GM19023 (cell line): ENCODE measurements at regions not wholly inside any gene's neighbourhood (a gene's known extent, or its start where the extent isn't known, plus 50 kb on each side); places are given as distances from the start of the nearest gene placed in this dataset.

Experiments used
- ATAC-seq: cut with Tn5 transposase; IDR thresholded peaks from one replicate; pipeline ENCODE4 v1.9.1; 2021; ENCODE audit warnings: mild to moderate bottlenecking, moderate library complexity; ENCODE audit not compliant: unreplicated experiment

GRCh38 chr12:65546528-65546927, 268.0 kb downstream of the MSRB3 start:
- ATAC-seq: no peak

DNA sequence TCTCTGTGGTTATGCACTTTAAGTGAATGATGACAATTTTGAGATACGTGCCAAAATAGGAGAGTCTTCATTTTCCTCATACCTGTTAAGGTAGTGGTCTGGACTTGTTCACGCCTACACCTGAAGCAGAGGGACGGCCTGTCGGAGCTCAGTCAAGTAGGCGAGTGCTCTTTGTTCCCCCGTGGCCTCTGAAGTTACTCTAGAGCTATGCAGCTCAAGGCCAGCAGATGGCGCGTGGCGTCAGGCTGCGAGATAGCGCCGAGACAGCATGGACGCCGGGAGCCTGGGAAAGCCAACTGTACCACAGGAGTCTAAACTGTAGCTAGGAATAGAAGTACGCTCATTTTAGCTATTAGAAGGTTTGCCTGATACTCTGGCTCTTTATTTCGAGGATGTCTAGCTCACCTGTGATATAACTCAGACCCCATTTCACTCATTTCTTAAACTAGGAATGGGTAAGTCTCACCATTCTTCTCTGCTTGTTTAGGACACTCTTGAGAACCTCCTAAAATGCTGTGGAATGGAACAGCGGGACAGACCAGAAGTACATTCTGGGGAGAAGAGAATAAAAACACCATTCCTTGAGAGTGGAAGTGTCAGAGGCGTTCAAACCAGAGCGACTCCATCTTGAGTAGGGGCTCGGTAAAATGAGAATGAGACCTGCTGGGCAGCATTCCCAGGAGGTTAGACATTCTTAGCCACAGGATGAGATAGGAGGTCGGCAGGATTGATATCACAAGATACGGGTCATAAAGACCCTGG, 267.4 kb upstream of the HMGA2 start:
- ATAC-seq: peak; percentile 99

- ATAC-seq: no peak
Measured at GRCh38 chr12:65557438-65558181, 266.7 kb upstream of the HMGA2 start.

- no peak for ATAC-seq
Measured at GRCh38 chr12:65560286-65560685, 264.0 kb upstream of the HMGA2 start.

DNA sequence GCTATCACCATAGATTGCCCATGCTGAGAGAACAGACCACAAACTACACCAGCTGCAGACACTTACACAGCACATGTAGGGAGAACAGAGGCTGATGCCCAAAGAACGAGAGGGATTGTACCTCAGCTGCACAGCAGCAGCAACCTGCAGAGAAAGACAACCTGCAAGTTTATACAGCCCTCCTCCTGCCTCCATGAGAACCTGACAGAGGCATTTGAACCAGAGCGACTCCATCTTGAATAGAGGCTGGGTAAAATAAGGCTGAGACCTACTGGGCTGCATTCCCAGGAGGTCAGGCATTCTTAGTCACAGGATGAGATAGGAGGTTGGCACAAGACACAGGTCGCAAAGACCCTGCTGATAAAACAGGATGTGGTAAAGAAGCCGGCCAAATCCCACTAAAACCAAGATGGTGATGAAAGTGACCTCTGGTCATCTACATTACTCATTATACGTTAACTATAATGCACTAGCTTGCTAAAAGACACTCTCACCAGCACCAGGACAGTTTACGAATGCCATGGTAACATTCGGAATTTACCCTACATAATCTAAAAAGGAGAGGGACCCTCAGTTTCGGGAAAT, 262.4 kb upstream of the HMGA2 start:
- no peak for ATAC-seq

GRCh38 chr12:65565601-65566560, 258.4 kb upstream of the HMGA2 start:
- no peak for ATAC-seq

- ATAC-seq: no peak
Measured at GRCh38 chr12:65566751-65567150, 257.5 kb upstream of the HMGA2 start.

GRCh38 chr12:65567820-65568219, 256.5 kb upstream of the HMGA2 start:
- no peak for ATAC-seq

GRCh38 chr12:65568517-65568916, 255.8 kb upstream of the HMGA2 start:
- ATAC-seq: no peak

GRCh38 chr12:65570451-65571130, 253.7 kb upstream of the HMGA2 start:
- no peak for ATAC-seq

DNA sequence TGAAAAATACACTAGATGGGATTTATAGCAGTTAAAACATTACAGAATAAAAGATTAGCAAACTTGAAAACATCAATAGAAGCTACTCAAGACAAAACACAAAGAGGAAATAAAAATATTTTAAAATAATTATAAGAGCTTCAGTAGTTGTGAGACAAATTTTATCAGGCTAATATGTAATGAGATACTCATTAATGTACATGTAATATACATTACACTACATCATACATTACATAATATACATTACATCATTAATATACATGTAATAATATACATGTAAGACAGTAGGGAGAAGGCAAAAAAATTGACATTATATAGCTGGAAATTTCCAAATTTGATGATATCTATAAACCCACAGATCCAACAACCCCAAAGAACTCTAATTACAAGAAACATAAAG, 249.4 kb upstream of the HMGA2 start:
- ATAC-seq: no peak

GRCh38 chr12:65584016-65584415, 240.3 kb upstream of the HMGA2 start:
- no peak for ATAC-seq

DNA sequence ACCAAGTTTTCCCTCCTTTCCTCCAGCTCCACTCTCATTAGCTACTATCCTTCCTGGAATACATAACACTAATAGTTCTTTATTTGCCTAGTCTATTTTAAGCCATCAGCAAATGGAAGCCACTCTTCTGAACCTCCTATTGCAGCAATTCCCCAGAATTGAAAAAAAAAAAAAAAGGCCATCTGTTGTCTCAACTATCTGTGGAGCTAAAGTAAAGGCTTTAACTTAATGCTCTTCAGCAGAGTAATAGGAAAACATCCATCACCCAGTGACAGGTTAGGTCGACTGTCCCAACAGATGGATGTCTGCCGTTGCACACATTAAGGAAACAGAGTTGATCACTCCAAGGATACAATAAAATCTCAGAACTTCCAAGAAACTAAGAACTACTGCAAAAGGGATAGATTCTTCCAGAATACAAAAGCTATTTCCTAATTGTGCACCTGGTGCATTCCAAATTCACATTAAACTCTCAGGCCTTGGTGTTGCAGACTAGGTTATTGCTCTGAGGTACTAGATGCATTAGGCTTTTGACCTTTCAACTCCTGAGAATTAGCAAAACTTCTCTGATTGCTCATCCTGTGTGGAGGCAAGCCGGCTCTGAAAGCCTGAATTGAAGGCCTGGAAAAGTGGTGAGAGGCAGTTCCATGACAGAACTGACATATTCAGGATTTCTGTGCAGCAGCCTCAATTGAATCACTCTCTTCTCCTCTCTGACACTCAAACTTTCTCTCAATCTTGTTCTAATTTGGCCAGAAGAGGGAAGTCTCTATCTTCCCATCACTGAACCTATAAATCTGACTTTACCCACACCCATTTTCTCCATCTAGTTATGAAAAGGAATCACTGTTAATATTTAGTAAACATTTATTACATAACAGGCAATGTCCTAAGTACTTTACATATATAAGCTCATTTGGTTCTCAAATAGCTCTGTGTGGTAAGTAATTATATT, 238.4 kb upstream of the HMGA2 start:
- ATAC-seq: no peak

DNA sequence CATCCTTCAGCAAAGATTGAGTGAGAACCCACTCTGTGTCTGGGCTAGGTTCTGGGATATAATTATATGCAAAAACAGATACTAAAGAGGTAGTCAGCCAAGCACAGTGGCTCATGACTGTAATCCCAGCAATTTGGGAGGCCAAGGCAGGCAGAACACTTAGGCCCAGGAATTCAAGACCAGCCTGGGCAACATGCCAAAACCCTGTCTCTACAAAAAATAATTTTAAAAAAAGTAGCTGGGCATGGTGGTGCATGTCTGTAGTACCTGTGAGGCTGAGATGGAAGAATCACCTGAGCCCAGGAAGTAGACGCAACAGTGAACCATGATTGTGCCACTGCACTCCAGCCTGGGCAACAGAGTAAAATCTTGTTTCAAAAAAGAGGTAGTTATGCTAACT, 237.5 kb upstream of the HMGA2 start:
- no peak for ATAC-seq

DNA sequence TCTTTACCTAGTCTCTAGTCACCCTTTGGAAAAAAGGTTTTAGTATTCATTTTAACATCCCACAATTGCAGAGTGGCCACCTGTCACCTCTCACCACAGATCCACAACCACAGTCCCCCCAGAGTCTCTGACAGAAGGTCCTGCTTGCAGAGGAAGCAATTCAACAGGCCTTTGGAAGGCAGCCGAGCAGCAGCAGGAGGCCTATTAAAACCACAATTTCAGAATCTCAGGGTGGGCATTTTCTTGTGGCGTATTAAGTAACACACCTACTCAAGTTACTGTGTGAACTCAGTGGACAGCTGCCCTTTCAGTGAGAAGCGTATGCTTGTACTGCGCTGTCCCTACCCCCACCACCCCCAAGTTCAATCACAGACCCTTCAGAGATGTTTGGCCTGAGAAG, 234.0 kb upstream of the HMGA2 start:
- no peak for ATAC-seq

DNA sequence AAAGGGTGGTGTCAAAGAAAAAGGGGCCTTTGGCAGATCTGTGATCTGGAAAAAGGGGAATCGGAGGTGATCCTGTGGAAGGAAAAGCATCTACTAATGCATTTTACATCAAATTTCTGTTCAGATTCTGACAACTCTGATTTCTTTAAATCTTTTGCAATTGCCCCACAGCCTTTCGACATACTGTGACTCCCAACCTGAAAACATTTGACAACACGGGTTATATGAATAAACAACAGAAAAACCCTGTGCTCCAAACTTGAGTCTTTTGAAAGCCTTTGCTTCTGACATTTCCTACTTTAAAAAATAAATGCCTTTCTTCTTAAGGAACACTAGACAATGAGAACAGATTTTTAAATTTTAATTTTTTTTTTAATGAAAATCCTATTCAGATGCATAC, 231.9 kb upstream of the HMGA2 start:
- no peak for ATAC-seq

DNA sequence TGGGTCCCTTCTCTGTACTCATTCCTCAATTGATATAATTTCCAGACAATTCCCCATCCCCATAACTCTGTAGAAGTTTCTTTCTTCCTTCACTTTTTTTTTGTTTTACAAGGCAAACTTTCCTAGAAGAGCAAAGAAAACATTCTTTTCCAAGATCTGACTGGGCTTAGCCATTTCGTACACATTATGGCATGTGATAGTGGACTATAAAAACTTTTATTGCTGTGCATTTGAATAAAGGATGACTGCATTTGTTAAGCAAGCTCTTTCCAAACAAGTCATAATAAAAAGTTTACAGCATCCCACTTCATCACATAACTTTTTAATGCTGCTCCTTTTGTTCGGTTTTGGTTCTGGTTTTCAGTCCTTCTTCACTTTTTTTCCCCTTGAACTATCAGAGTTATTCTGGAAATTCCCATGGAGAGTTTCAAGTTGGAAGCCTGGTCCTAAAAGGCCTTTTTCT, 231.0 kb upstream of the HMGA2 start:
- ATAC-seq: no peak

- ATAC-seq: no peak
Measured at GRCh38 chr12:65594409-65594808, 229.9 kb upstream of the HMGA2 start.

DNA sequence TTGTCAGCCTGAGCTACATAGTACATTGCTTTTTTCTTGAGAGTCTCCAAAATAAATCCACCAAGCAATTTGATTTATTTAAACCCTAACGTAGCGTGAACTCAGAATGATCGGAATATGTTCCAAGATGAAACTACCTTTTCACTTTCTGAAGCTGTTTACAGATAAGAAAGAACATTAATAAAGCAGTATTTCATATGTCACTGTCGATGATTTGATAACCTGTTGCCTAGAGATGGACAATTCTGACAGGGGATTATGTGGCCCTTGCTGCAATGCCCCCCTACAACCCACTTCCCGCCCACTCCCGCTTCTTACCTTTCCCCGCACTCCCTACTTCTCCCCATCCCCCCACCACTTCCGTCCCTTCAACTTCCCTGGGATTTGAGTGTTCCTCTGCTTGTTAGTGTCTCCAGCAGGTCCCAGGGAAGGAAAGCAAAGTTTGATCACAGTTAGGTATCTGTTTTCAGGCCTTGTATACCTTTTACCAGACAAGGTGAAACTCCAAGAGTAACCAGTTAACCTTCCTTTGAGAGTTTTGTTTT, 229.2 kb upstream of the HMGA2 start:
- no peak for ATAC-seq
